ENCODE measurements at regions not wholly inside any gene's neighbourhood (a gene's known extent, or its start where the extent isn't known, plus 50 kb on each side); places are given as distances from the start of the nearest gene placed in this dataset.

- TF ChIP-seq CTCF (conservative IDR thresholded peaks at IDR 0.05) (no peak), EZH2 (IDR thresholded peaks at IDR 0.05; ENCODE audit: low read depth) (no peak)
These were observed 352.0 kb downstream of the PLPP3 start for GRCh38 chr1:56227401-56227800.
